Neural cell (in vitro differentiated cells): ENCODE measurements at regions not wholly inside any gene's neighbourhood (a gene's known extent, or its start where the extent isn't known, plus 50 kb on each side); places are given as distances from the start of the nearest gene placed in this dataset.

ENCODE experiments used
- H2AFZ ChIP-seq: fragments of 200-600, 300-800 bp; sonication (generic), shearing (Covaris generic); 2 replicates; pipeline ENCODE4 v1.6.0; 2014; ENCODE audit warnings: low read depth, mild to moderate bottlenecking, antibody characterized with exemption, low read length, moderate library complexity
- H3F3A ChIP-seq: fragments of 200-600 bp; shearing (Covaris generic); 2 replicates; pipeline ENCODE4 v1.6.1; 2016; ENCODE audit warnings: mild to moderate bottlenecking, moderate library complexity, mixed read lengths, antibody characterized with exemption, low read length; ENCODE audit not compliant: insufficient read depth, poor library complexity, severe bottlenecking
- H3K27ac ChIP-seq: fragments of 200-600, 300-800 bp; sonication (generic), shearing (Covaris generic); 2 replicates; pipeline ENCODE4 v1.5.1; 2014; ENCODE audit warnings: mild to moderate bottlenecking, low read length, moderate library complexity
- H3K27me3 ChIP-seq: fragments of 300-800, 200-600 bp; sonication (generic), shearing (Covaris generic); 2 replicates; pipeline ENCODE4 v1.6.0; 2014; ENCODE audit warnings: mild to moderate bottlenecking, low read depth, low read length, moderate library complexity; ENCODE audit not compliant: insufficient read depth
- H3K36me3 ChIP-seq: fragments of 300-800, 200-600 bp; sonication (generic), shearing (Covaris generic); 2 replicates; pipeline ENCODE4 v1.5.1; 2014; ENCODE audit warnings: mild to moderate bottlenecking, antibody characterized with exemption, low read length, moderate library complexity; ENCODE audit not compliant: insufficient read depth
- H3K4me2 ChIP-seq: fragments of 300-800, 200-600 bp; sonication (generic), shearing (Covaris generic); 2 replicates; pipeline ENCODE4 v1.6.0; 2014; ENCODE audit warnings: mild to moderate bottlenecking, low read length
- H3K4me3 ChIP-seq: fragments of 300-800, 200-600 bp; sonication (generic), shearing (Covaris generic); 2 replicates; pipeline ENCODE4 v1.5.1; 2014; ENCODE audit warnings: mild to moderate bottlenecking, low read length, moderate library complexity
- H3K79me2 ChIP-seq: fragments of 200-600 bp; shearing (Covaris generic); replicated peaks from 2 replicates; pipeline ENCODE4 v1.6.0; 2014; ENCODE audit warnings: mild to moderate bottlenecking, low read length, moderate library complexity; ENCODE audit not compliant: insufficient read depth
- H3K9ac ChIP-seq: fragments of 300-800, 200-600 bp; sonication (generic), shearing (Covaris generic); 2 replicates; pipeline ENCODE4 v1.6.1; 2016; ENCODE audit warnings: mild to moderate bottlenecking, low read length, mixed read lengths
- H3K9me2 ChIP-seq: fragments of 200-600 bp; shearing (Covaris generic); 2 replicates; pipeline ENCODE4 v1.6.1; 2016; ENCODE audit warnings: mild to moderate bottlenecking, low read length, mixed read lengths; ENCODE audit not compliant: insufficient read depth
- H3K9me3 ChIP-seq: fragments of 200-600, 300-800 bp; sonication (generic), shearing (Covaris generic); 2 replicates; pipeline ENCODE4 v1.6.1; 2016; ENCODE audit warnings: mild to moderate bottlenecking, mixed run types, low read length, moderate library complexity, mixed read lengths
- H4K20me1 ChIP-seq: fragments of 200-600 bp; shearing (Covaris generic); 2 replicates; pipeline ENCODE4 v1.6.1; 2016; ENCODE audit warnings: mild to moderate bottlenecking, mixed run types; ENCODE audit not compliant: insufficient read depth
- EP300 ChIP-seq: fragments of 450-650 bp; conservative IDR thresholded peaks from 2 replicates; pipeline ENCODE4 v1.6.1; 2014; ENCODE audit warnings: antibody characterized with exemption, mild to moderate bottlenecking, moderate library complexity; ENCODE audit not compliant: poor library complexity, severe bottlenecking
- EZH2 ChIP-seq: fragments of 200-600, 300-800 bp; shearing (Covaris generic), sonication (generic); IDR thresholded peaks from 2 replicates; pipeline ENCODE4 v1.6.1; 2014; ENCODE audit warnings: antibody characterized with exemption, low read length, borderline replicate concordance, mild to moderate bottlenecking; ENCODE audit not compliant: insufficient read depth, poor library complexity, severe bottlenecking
- MXI1 ChIP-seq: fragments of 450-650 bp; conservative IDR thresholded peaks from 2 replicates; pipeline ENCODE4 v1.6.1; 2014; ENCODE audit warnings: antibody characterized with exemption, mild to moderate bottlenecking; ENCODE audit not compliant: poor library complexity, severe bottlenecking
- POLR2AphosphoS5 ChIP-seq: IDR thresholded peaks from 2 replicates; pipeline ENCODE4 v1.6.1; 2012
- RAD21 ChIP-seq: fragments of 450-650 bp; conservative IDR thresholded peaks from 2 replicates; pipeline ENCODE4 v1.6.1; 2014; ENCODE audit warnings: antibody characterized with exemption, mild to moderate bottlenecking, moderate library complexity
- REST ChIP-seq: IDR thresholded peaks from 2 replicates; pipeline ENCODE4 v1.6.1; 2012; ENCODE audit warnings: borderline replicate concordance
- SMC3 ChIP-seq: fragments of 450-650 bp; conservative IDR thresholded peaks from 2 replicates; pipeline ENCODE4 v1.6.1; 2014; ENCODE audit warnings: antibody characterized with exemption, mild to moderate bottlenecking, moderate library complexity; ENCODE audit not compliant: poor library complexity
- TAF1 ChIP-seq: IDR thresholded peaks from 2 replicates; pipeline ENCODE4 v1.6.1; 2012; ENCODE audit warnings: low read depth
- TF ChIP-seq, protein P1 (sequence below): fragments of 450-650 bp; IDR thresholded peaks from 2 replicates; pipeline ENCODE4 v1.5.1; 2014; ENCODE audit warnings: antibody characterized with exemption, mild to moderate bottlenecking, moderate library complexity; ENCODE audit not compliant: poor library complexity, severe bottlenecking

GRCh38 chr5:7066471-7067235 lies 329.3 kb upstream of the ADCY2 start:
- Histone ChIP-seq H4K20me1 (no peaks in the 10 kb centered on the region), H3K27me3 (no peaks in the 10 kb centered on the region), H3K4me3 (no peak overlapping the region), H3K9ac (no peak overlapping the region), H3F3A (no peaks in the 10 kb centered on the region), H2AFZ (no peak overlapping the region), H3K79me2 (no peaks in the 10 kb centered on the region), H3K36me3 (no peaks in the 10 kb centered on the region), H3K9me3 (no peaks in the 10 kb centered on the region), H3K27ac (no peak overlapping the region), H3K4me2 (no peak overlapping the region), H3K9me2 (no peaks in the 10 kb centered on the region)
- TF ChIP-seq TAF1, result no peak
- no peak for TF ChIP-seq MXI1
- no peak for TF ChIP-seq SMC3
- no peak for TF ChIP-seq EP300
- no peak for TF ChIP-seq RAD21
- TF ChIP-seq EZH2, result no peak
- TF ChIP-seq POLR2AphosphoS5, result no peak
- TF ChIP-seq REST, result no peak
- TF ChIP-seq, protein P1, sequence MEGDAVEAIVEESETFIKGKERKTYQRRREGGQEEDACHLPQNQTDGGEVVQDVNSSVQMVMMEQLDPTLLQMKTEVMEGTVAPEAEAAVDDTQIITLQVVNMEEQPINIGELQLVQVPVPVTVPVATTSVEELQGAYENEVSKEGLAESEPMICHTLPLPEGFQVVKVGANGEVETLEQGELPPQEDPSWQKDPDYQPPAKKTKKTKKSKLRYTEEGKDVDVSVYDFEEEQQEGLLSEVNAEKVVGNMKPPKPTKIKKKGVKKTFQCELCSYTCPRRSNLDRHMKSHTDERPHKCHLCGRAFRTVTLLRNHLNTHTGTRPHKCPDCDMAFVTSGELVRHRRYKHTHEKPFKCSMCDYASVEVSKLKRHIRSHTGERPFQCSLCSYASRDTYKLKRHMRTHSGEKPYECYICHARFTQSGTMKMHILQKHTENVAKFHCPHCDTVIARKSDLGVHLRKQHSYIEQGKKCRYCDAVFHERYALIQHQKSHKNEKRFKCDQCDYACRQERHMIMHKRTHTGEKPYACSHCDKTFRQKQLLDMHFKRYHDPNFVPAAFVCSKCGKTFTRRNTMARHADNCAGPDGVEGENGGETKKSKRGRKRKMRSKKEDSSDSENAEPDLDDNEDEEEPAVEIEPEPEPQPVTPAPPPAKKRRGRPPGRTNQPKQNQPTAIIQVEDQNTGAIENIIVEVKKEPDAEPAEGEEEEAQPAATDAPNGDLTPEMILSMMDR, result no peak

DNA sequence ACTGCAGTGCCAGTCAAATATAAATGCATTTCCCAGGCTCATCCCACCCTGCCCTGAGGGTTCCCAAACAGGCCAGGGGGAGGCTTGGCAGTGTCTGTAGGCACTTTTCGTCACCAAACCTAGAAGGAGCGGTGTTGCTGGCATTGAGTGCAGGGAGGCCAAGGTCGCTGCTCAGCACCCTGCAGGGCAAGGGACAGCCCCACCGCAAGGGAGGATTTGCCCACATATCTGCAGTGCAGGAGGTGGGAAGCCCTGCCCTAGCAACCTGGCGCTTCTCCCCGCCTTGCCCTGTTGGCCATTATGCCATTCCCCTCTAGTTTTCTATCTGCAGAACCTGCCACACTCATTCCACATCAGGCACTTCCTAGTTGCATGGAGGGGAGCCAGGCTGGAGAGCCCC lies 327.8 kb upstream of the ADCY2 start:
- Histone ChIP-seq H4K20me1 (no peaks in the 10 kb centered on the region), H3K4me3 (no peak overlapping the region), H3K27me3 (no peaks in the 10 kb centered on the region), H3K36me3 (no peaks in the 10 kb centered on the region), H3K9me3 (no peaks in the 10 kb centered on the region), H2AFZ (no peak overlapping the region), H3K9me2 (no peaks in the 10 kb centered on the region), H3K9ac (no peak overlapping the region), H3F3A (no peaks in the 10 kb centered on the region), H3K4me2 (no peak overlapping the region), H3K79me2 (no peaks in the 10 kb centered on the region), H3K27ac (no peak overlapping the region)
- TF ChIP-seq REST (no peak), SMC3 (no peak), POLR2AphosphoS5 (no peak), MXI1 (no peak), EZH2 (no peak), EP300 (no peak), TAF1 (no peak), RAD21 (no peak)
- TF ChIP-seq, protein P1, result no peak
